ENCODE measurements at regions not wholly inside any gene's neighbourhood (a gene's known extent, or its start where the extent isn't known, plus 50 kb on each side); places are given as distances from the start of the nearest gene placed in this dataset.

- no peak for TF ChIP-seq CTCF (IDR thresholded peaks at IDR 0.05; ENCODE audit: insufficient read depth, low read length, missing control alignments)
- no peak for DNase-seq (ENCODE audit: low read depth, low spot score)
- POLR2A ChIA-PET = no interaction called here
- CTCF ChIA-PET = no interaction called here
- H3K4me3 ChIP-seq (ENCODE audit: low read depth, low read length) = no peak overlapping the region
These were observed 208.2 kb upstream of the PDGFD start for GRCh38 chr11:104372111-104372510.

GRCh38 chr11:104370478-104370877, 206.5 kb upstream of the PDGFD start:
- no peak for TF ChIP-seq CTCF (IDR thresholded peaks at IDR 0.05; ENCODE audit: insufficient read depth, low read length, missing control alignments)
- H3K4me3 ChIP-seq (ENCODE audit: low read depth, low read length) = no peak overlapping the region
- ChIA-PET CTCF (no interaction called here), POLR2A (no interaction called here)
- DNase-seq (ENCODE audit: low read depth, low spot score) = no peak

- no peak overlapping the region for H3K4me3 ChIP-seq (ENCODE audit: low read depth, low read length)
- no peak for TF ChIP-seq CTCF (IDR thresholded peaks at IDR 0.05; ENCODE audit: insufficient read depth, low read length, missing control alignments)
- CTCF ChIA-PET = no interaction called here
- POLR2A ChIA-PET = no interaction called here
- no peak for DNase-seq (ENCODE audit: low read depth, low spot score)
These were observed 205.8 kb upstream of the PDGFD start for GRCh38 chr11:104369761-104370160.

GRCh38 chr11:104366321-104366734, 202.4 kb upstream of the PDGFD start:
- CTCF ChIA-PET = no interaction called here
- no peak for DNase-seq (ENCODE audit: low read depth, low spot score)
- POLR2A ChIA-PET = no interaction called here

GRCh38 chr11:104365676-104366075, 201.7 kb upstream of the PDGFD start:
- ChIA-PET CTCF (no interaction called here), POLR2A (no interaction called here)
- no peak for DNase-seq (ENCODE audit: low read depth, low spot score)
- H3K4me3 ChIP-seq (ENCODE audit: low read depth, low read length) = no peak overlapping the region
- no peak for TF ChIP-seq CTCF (IDR thresholded peaks at IDR 0.05; ENCODE audit: insufficient read depth, low read length, missing control alignments)

More at GRCh38 chr11:104366321-104366734, 202.4 kb upstream of the PDGFD start:
- no peak overlapping the region for H3K4me3 ChIP-seq (ENCODE audit: low read depth, low read length)
- TF ChIP-seq CTCF (IDR thresholded peaks at IDR 0.05; ENCODE audit: insufficient read depth, low read length, missing control alignments) = no peak

GRCh38 chr11:104361975-104362374, 198.0 kb upstream of the PDGFD start:
- no peak for TF ChIP-seq CTCF (IDR thresholded peaks at IDR 0.05; ENCODE audit: insufficient read depth, low read length, missing control alignments)
- no peak overlapping the region for H3K4me3 ChIP-seq (ENCODE audit: low read depth, low read length)
- no peak for DNase-seq (ENCODE audit: low read depth, low spot score)
- ChIA-PET CTCF (no interaction called here), POLR2A (no interaction called here)

Measured in AG04449 (cell line).